Stimulated activated CD4-positive, alpha-beta T cell treated with anti-CD3 and anti-CD28 coated beads, TNF-alpha, amount 100 ng/mL, for 24 hours (primary cell): ENCODE measurements at regions not wholly inside any gene's neighbourhood (a gene's known extent, or its start where the extent isn't known, plus 50 kb on each side); places are given as distances from the start of the nearest gene placed in this dataset.

Experiments used
- DNase-seq, 3 experiments: peaks; one replicate each; pipeline ENCODE4 v3.0.0-alpha.2; 2020; ENCODE audit warnings: low read depth in 3 of 3

DNA sequence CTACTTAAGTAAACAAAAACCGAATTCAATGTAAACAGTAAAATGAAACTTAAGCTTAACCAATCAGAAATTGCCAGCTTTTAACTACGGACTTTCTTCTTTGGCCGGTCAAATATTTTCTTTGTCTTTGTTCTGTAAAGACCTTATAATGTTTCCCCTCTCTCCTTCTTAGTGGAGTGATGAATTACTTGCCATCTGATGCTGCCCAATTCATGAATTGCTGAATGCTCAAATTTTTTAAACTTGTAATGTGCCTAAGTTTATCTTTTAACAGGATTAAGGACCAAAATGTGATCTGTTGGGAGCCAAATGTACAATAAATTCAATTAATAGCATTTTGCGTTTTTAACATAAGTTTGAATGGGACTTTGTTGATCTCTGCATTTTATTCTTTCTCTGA lies 345.8 kb upstream of the CBLB start:
- DNase-seq, result no peak

- peak in 1 of 3 experiments; percentile 31 for DNase-seq
These were observed 346.2 kb upstream of the CBLB start for GRCh38 chr3:106215047-106215446.

- no peak for DNase-seq
These were observed 348.9 kb upstream of the CBLB start for GRCh38 chr3:106217745-106218144.

GRCh38 chr3:106227068-106227467 lies 358.3 kb upstream of the CBLB start:
- no peak for DNase-seq

- no peak for DNase-seq
These were observed 359.5 kb upstream of the CBLB start for GRCh38 chr3:106228271-106228670.

DNA sequence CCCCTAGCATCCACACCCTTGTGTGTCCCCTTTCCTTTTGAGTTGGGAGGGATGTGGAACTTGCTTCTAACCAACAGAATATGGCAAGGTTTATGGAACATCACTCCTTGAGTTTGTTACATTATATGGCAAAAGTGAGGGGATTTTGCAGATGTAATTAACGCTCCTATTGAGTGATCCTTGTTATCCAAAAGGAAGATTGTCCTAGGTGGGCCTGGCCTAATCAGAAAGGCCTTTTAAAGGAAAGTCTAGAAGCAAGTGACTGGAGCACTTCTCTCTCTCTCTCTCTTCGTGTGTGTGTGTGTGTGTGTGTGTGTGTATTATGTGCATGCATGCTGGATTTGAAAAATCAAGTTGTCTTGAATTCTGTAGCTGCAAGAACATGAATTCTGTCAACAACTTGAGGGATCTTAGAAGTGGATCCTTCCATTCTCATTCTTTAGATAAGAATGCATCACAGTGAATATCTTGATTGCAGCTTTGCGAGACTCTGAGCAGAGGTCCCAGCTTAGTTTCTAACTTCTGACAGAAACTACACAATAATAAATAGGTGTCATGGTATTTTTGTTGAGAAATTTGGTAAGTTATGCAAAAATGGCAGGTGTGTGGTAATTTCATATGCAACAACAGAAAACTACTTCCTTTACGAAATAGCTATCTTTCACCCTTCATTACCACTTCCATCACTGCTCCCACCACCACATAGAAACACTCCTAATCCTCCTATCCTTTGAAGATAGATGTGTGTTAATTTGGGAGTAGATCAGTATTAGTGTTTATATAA lies 360.9 kb upstream of the CBLB start:
- no peak for DNase-seq

DNA sequence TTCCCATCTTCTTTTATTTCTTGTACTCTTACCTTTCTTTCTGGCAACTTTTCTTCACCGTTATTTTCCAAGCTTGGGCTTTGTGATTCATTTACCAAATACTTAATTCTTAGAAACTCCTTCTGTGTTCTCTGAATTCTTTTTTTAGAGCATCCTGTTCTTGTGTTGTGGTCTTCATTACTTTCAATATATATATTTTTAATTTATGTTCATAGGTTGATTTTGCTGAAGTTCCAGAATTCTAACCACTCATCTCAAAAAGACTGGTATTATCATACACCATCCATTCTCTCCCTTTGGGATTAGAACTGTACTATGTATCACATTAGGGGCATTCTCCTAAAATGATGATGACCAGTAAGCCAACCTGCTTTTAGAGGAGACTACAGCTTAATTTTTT lies 362.3 kb upstream of the CBLB start:
- DNase-seq, result no peak

- DNase-seq, result no peak
These were observed 364.1 kb upstream of the CBLB start for GRCh38 chr3:106232956-106233355.

- DNase-seq, result no peak
These were observed 370.4 kb upstream of the CBLB start for GRCh38 chr3:106239195-106239697.

DNA sequence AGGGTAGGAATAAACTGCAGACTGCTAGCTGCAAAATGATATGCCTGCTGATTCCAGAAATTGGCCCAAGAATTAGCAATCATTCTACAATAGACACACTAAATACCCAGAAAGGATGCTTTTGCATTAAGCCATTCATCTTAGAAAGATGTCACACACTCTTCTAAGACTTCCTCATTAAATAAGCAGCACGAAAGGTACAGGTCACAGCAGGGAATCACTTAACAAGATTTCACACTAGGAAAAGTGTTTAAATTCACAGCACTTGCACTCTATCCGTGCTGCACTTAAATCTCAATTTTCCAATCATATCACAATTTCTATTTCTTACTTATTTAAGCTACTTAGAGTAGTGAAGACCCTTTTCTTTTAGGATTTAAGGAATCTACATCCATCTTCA lies 372.8 kb upstream of the CBLB start:
- DNase-seq, result no peak

DNA sequence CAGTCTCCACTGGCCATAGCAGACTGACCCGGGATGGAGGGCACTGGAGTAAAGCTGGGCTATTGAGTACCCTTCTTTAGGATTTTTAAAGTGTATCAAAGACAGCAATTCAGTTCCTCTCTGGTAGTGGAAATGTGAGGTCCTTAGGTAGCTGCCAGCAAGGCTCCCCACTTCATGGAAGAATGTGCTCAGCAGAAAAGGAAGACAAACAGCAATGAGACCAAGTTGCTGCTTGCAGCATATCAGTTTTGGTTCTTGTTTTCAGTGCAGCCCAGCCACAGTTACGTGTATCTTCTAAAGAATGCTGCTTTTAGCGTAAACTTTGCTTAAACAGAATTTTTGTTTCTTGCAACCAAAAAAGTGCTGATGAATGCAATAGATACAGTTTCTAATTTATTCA lies 374.0 kb upstream of the CBLB start:
- DNase-seq, result no peak

DNA sequence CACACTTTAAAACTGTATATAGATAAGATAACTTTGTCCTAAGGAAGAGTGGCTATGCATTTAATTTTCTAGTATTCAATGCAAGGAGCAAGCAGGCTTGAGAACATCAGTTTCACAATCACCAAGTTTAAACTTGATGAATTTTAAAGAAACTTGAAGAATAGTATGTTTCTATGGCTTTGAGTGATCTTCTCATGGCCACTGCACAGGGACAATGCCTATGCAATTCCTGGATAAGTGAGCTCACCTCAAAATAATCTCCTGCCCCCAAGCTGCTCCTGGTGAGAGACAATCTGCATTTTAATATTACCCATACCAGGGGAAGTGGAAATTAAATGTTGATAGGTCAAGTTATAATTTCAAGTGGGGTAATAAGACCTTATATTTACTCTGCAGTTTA lies 376.6 kb upstream of the CBLB start:
- DNase-seq, result no peak

GRCh38 chr3:106247902-106248684 lies 379.3 kb upstream of the CBLB start:
- no peak for DNase-seq

GRCh38 chr3:106249159-106249558 lies 380.3 kb upstream of the CBLB start:
- DNase-seq, result no peak

DNA sequence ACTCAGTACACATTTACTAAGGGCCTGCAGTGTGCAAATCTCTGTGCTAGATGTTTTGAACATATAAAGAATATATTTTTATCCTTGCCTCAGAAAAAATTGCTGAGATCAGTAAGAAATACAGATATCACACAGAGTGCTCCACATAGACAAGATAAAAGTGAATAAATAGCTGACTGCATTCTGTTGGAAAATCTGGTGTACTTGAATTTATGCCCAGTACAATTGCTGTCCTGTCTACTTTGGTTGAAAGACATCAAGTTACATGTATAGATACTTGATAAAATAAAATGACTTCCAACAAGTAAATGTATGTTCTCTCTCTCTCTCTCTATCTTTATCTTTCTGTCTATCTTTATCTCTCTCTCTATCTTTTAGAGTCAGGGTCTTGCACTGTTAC lies 381.2 kb upstream of the CBLB start:
- no peak for DNase-seq

DNA sequence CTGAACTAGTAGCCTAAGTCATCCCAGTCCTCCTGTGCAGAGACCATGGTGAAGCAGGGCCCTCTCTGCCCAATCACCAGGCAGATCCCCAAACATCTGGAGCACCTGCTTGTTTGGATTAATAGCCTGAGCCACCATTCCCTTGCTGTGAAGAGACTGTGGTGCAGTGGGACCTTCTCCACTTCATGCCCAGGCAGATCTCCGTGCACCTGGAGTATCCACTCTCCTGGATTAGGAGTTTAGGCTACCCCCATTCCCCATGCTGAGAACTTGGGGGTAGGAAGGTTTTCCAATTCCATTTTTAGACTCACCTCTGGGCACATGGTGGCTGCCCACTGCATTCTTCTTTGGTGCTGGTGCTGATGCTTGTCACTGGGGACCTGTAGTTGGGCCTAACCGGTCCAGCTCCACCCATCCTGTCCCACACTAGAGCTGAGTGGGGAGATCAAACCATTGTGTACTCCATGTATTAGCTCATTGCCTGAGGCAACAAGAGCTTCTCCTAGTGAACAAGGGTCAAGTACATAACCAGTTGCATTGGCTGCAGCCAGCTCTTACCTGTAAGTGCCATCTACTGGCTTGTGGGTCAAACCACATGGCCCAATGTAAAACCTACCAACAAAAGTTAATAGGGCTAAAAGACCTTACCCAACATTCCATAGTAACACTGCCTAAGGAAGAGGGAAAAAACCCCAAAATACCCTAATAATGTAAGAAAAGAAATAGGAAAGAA lies 382.5 kb upstream of the CBLB start:
- DNase-seq, result no peak

GRCh38 chr3:106255870-106256248 lies 387.0 kb upstream of the CBLB start:
- DNase-seq, result no peak

DNA sequence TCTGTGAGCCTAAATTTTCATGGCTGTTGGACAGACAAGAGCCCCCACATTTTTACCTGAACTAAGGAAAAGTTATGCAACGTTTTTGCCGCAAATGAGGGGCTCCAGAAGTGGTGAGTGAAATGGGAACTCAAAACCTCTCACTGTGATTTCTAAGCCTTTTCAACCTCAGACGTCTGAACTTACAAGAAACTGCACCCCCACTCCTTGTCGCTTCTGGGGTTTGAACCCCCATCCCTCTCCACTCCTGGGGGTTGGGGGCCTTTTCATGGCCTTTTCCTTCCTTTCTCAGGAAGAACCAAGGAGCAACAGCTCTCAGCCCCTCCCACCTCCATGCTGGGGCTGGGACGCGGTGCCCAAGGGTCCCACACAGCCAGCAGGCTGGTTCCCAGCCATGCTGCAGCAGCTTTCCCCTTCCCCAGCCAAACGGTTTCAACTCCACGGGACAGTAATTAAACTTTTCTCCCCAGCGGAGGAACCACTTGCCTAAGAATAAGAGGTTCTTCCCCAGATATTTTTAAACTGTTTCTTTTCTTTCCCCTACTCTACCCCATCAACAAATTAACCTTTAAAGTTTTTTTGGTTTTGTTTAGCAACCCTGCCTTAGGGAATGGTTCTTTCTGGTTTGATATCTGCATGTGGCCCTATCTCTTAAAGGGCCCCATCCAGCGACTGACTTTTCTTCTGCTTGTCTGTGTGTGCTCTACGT lies 387.6 kb upstream of the CBLB start:
- no peak for DNase-seq

GRCh38 chr3:106257172-106257571 lies 388.4 kb upstream of the CBLB start:
- DNase-seq, result no peak

- DNase-seq, result no peak
These were observed 392.6 kb upstream of the CBLB start for GRCh38 chr3:106261396-106261795.

DNA sequence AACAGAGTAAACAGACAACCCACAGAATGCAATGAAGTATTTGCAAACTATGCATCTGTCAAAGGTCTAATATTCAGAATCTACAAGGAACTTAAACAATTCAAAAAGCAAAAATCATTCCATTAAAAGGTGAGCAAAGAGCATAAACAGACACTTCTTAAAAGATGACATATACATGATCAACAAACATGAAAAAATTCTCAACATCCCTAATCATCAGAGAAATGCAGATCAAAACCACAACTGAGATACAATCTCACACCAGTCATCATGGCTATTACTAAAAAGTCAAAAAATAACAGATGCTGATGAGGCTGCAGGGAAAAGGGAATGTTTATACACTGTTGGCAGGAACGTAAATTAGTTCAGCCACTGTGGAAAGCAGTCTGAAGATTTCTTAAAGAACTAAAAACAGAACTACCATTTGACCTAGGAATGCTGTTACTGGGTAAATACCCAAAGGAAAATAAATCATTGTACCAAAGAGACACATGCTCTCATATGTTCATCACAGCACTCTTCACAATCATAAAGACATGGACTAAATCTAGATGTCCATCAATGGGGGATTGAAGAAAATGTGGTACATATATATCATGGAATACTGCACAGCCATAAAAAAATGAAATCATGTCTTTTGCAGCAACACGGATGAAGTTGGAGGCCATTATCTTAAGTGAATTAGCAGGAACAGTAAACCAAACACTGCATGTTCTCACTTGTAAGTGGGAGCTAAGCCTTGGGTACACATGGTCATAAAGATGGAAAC lies 393.3 kb upstream of the CBLB start:
- no peak for DNase-seq
